CMK (cell line): ENCODE measurements at regions not wholly inside any gene's neighbourhood (a gene's known extent, or its start where the extent isn't known, plus 50 kb on each side); places are given as distances from the start of the nearest gene placed in this dataset.
A peak's percentile ranks its signal among the peaks of the same experiment; 100 is the strongest.
"Not testable (repeated sequence)": the region's sequence is repeated elsewhere in the genome, so short reads cannot be mapped to it uniquely, and the experiment has no call there.

Experiments used
- DNase-seq: peaks from one replicate; pipeline ENCODE4 v3.0.0-alpha.2; 2010; ENCODE audit warnings: low read depth

DNA sequence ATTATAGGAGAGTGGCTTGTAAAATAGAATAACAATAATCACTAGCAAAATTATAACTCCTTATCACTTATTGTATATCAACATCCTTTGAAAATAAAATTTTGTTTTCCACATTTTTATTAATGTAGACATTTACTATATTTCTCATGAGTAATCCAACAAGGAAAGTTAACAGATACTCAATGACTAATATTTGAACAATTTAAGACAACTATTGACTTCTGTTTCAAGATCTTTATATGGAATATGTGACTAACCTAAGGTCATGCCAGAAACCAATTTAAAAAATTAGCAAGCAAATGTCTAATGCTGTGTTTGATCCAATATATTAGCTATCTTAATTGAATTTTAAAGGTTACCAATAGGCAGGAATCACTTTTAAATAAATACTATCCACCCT is 638.5 kb upstream of the FLRT2 start:
- DNase-seq = no peak

DNA sequence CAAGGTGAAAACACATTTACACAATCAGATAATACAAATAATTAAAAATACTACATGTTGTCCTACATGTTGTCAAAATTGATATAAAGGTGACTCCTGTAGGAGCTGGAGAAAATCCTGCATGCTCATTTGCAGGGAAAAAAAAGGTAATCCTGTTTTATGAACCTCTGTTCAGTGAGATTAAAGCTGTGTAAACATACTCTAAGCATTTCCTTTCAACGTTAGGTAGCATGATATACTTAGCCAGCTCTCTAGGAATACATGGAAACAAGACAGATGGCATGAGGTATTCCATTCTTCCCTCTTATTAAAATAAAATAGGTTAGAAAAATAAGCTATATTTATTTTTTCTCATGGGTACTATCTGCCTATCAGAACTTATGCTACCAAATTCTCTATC is 635.7 kb upstream of the FLRT2 start:
- DNase-seq = no peak

DNA sequence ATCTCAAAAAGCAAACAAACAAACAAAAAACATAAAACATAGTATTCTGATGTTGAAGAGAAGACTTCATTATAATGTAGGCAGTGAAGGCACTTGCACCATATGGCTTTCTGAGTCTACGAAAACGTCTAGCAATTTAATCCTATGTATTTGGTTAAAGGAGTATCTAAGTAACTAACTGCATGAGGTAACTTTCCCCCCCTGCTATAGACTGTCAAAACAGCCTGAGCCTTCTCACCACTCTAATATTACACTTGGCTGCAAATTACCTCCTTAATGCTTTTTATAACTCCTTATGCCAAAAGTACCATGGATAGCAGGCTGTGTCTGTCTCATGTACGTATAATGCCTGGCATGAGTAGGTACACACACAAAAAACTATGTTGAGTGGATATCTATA is 607.6 kb upstream of the FLRT2 start:
- no peak for DNase-seq

DNA sequence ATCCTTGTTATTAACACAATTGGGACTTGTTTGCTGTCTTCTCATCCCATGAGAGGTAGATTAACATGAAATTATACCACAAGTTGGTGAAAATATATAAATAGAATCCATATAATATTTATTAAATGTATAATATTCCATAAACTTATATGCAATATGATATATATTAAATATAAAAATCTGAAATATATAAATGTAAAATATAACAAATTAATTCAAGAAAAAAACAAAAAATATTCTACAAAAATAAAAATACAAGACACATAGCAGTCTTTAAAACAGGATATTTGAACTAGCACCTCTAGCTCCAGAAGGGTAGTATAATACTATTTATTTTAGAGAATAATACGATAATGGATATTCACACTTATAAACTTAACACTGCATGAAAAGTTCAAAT is 603.3 kb upstream of the FLRT2 start:
- no peak for DNase-seq

DNA sequence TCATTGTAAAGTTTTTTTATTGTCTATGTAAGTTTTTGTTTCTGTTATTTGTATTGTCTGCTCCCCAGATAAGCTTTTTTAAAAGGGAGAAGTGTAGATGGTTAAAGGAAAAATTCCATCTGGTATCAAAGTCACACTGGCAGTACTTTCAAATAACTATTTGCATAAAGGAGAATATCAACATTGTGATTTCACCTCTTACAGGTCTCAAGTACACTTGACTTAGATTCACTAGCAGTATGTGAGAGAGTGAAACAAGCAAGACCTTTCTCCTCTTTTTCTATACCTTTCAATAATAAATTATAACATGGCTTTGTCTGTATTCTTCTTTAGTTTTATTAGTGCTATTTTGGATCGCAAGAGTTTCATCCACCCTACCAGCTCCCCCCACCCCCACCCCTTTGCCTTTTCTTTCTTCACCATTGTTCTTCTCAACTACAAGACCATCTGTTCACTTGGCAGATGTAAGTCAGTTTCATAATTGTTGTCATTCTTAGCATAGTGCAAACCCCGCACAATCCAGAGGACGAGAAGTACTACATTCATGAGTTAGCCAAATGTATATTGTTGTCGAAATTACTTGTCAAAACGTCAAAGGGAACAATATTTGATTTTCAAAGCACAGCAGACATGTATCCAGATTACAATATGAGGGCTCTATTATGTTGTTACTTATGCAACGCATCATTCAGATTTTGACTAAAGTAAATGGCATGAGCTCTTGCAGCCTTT is 602.7 kb upstream of the FLRT2 start:
- no peak for DNase-seq

DNA sequence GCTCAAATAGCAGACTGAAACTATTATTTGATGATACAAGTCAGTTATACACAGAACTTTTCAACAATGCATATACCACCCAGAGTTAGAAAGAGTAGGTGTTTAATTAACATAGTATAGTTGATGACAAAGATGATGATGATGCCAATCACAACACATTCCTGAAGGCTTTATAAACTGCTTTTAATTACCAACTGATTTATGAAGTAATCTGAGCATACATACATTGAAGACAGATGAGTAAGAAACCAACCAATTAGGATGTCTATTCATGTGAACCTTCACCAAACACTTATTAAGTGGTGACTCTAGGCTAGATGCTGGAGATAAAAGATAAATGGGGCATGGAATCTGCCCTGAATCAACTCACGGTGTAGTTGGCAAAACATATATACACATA is 600.9 kb upstream of the FLRT2 start:
- no peak for DNase-seq

DNA sequence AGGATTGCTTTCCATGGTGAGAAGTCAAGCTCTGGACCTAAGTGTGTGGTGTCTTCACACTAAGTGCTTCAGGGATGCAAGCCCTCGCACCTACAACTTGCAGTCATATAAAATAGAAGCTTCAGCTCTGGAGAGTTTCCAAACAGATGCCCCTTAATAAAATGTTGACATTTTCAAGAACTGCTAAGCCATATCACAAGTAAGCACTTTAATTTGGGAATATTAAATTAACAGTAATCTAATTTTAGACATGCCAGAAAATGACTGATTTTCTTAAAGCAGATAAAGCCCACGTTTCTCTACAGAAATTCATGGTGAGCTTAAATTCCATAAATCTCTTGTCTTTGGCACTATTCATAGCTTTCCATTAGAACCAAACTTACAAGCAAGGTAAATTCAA is 600.1 kb upstream of the FLRT2 start:
- DNase-seq = no peak

DNA sequence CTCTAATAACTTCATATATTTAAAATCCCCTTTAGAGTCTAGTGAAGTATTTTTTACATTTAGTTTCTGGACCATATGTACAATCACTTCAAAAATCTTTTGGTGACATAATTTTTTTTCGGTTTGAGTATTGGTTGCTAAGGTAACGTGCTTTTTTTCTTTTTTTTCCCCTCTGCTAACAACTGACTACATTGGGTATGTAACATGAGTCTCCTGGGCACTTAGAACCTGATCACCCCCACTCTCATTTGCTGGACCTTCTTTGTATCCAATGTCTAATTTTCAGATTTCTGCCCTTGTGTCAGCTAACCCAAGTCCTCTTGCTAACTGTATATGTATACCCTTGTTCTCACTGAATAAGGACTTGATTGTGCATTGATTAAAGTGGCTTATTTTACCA is 592.9 kb upstream of the FLRT2 start:
- DNase-seq = no peak

DNA sequence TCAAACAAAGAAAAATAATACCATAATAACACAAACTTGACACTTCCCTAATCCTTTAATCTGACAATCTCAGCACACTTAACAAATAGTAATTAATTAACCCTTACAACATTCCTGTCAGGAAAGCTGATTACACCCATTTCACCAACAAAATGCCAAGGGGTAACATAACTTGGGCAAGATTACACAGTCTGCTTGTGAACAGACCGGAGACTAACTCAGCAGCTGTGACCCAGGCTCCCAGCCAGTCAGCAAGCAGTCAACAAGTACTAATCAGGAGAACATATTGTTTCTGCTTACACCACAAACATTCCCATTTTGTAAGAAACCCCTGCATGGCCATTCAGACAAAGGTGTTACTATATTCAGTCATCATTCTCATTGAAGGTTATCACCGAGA is 592.5 kb upstream of the FLRT2 start:
- no peak for DNase-seq

DNA sequence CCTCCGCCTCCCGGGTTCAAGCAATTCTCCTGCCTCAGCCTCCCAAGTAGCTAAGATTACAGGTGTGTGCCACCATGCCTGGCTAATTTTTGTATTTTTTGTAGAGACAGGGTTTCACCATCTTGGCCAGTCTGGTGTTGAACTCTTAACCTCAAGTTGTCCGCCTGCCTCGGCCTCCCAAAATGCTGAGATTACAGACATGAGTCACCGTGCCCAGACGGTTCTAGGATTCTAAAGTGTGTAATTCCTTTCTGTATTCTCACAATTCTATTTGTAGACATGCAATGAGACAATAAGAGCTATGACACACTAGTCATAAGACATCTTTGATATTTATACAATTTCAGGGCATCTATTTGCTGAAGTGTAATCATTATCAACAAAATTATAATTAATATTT is 585.0 kb upstream of the FLRT2 start:
- not testable (repeated sequence) for DNase-seq

DNA sequence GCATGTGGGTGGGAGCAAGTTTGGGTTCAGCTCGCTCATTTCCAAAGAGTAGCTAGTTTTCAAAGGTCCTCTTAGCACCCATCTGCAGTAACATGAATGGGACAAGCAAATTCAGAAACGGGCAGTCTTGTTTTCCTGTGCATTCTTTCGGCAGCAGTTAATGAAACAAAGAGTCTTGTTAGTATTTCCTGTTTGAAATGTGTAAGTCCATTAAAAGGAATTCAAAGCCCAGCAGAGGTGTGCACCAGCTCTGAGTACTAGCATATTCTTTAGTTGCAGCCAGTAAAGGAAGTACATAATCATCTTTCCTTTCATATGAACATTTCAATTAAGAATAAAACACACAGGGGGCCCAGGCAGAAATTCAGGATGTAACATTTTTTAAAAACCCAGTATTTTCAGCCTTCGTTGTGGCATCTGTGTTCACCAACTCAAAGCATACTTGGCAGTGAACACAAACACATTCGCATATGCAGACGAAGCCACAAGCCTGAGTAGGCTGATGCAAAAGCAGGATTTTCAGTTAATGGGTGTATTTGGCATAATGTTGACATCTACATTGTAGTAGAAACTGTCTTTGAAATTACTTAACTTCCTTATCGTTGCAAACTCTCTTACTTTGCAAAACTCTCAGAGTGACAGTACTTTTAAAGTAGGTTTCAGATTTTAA is 570.0 kb upstream of the FLRT2 start:
- no peak for DNase-seq

DNA sequence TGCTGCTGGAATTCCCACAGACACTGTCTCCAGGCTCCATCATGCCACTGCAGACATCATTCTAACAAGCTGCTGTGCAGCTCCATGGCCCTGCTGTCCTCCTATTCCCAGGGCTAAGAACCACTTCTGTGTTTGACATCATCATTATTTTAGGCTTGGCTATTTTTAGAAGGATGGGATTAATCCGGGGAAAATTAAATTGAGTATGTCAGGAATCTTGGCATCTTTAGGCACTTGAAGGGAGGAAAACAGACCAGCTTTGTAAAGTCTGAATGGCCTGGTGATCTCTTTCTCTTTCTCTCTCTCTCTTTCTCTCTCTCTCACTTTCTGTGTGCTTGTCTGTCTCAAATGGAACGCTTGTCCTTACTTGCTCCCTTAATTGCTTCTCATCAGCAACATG is 568.3 kb upstream of the FLRT2 start:
- no peak for DNase-seq

DNA sequence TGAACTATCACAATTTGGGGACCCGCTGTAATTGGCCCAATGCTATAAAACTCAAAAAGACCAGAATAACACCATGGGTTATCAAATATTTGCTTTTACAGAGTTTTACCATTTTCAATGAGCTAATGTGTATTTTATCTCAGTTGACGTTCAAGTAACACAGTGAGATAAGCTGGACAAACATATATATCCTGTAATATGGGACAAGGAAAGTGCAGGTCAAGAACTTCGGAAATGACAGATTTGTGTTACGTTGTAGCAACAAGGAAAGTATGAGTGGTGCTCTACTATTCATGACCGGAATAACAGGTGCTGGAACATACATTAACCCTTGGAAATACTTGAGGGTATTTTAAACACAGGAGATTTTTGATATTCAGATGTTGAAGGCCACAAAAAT is 566.4 kb upstream of the FLRT2 start:
- no peak for DNase-seq

DNA sequence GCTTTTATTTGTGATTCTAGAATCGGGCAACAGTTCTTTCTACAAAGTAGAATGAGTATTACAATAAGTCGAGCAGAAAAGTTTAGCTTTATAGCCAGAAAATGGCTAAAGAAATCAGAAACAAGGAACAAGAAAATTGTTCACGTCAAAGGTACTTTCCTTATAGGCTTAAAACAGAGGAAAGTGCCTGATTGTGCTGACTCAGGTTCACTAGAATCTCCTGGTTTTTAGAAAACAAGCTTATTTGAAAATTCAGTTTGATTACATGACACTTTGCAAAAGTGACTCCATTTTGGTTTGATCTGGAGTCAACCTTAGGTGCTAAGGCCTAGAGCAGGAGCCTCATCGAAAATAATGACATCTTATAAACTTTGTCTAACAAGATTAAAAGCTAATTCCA is 564.7 kb upstream of the FLRT2 start:
- no peak for DNase-seq

DNA sequence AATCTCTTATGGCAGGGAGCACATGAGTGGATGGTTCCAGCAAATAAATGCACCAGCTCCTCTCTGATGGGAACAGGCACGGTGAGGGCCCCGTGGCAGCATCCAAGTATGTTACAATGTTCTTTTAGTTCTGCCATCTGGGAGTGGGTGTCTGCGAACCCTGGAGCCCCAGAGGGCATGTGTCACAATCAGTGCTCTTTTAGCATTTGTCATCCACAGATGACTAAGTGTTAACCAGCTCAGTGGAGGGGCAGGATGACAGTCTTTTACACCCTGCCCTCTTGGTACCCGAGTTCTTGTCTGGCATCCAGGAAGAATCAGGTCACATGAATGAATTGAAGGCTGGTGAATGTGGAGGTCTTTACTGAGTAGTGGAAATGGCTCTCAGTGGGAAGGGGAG is 560.4 kb upstream of the FLRT2 start:
- no peak for DNase-seq

DNA sequence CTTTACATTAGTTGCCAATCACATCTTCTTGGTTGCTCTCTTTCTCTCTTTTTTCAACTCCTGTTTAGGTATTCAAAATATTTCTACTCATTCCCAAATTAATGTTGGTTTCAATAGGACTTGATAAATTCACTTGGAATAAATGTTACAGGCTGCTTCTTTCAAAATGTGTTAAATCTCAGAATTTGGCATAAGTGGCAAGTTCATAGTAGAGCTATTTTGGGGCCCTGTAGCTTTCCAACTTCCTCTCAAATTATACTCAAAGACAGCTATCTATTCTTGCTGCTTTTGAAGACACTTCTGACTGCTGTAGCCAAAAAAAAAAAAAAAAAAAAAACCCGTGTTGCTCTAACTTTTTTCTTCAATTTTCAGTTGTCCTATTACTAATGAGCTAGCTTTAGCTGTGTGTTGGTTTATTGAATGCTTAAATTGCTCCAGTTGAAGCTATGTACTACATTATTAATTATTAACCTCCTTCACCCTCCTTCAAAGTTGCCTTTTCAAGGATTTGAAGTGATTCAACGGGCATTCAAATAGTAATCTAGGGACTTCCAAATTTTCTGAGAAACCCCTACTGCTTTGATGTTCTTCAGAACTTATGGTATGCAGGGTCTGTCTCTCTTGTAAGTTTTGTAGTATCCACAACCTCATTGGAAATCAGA is 554.6 kb upstream of the FLRT2 start:
- no peak for DNase-seq

DNA sequence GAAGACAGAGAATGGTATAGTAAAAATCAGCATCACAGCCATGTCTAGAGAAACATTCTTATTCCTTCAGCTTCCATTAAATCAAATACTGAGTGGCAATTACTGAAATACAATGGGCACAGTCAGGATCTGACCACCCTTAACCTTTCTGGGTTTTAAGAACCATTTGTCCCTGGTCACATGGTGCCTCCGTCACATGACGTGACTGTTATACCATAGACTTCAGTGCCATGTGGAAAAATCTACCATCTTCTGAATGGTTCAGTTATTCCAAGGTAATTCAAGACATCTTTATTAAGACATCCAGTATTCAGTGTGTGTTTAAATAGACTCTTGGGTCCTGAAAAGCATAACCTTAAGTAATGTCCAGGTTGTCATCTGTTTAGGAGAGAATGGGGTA is 553.1 kb upstream of the FLRT2 start:
- no peak for DNase-seq

DNA sequence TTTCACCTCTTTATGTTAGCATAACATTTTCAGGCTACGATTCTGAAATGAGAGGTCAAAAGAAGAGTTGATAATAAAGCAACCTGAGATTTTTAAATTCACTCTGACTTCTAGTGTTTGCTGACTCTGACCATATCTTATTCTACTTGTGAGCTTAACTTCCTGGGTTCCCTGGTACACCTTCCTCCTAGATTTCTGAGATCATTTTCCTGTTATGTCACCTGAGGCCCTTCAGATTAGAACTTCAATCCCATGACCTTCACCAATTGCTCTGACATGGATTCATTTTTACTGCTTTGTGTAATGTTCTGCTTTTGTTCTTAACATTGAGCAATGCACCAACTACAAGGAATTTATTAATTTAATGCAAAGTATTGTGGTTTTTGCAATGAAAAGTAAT is 542.9 kb upstream of the FLRT2 start:
- DNase-seq = no peak

DNA sequence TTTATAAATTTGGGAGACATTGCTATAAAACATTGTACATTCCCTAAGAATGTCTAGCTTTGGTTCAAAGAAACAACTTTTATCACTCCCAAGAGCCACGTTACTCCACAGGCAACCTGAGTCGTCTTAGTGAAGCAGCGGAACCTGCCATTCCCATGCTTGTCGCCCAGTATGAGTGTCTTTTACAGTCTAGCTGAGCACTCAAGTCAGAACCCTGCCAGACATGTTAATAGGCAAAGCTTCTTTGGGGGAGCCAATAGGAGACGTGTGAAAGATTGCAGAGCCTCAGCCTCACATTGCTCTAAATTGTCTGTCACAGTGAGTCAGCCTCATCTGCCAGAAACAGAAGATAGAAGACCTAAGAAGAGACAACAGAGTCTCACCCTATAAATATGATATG is 541.6 kb upstream of the FLRT2 start:
- no peak for DNase-seq

DNA sequence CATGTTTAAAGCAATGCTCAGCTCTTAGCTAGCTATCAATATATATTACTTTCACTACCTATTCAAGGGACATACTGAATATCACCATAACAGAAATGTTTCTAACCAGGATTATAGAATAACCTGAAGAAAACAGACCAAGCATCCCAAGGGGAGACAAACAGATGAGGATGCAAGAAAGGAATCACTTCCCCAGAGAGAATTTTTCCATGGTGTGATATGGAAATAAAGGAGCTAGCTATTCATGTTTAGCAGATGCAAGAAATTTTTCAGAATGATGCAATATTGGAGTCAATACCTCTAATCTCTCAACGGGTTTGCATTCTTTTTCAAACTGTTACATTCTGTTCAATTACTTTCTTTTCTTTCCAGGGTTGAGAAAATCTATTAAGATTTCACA is 538.9 kb upstream of the FLRT2 start:
- no peak for DNase-seq

DNA sequence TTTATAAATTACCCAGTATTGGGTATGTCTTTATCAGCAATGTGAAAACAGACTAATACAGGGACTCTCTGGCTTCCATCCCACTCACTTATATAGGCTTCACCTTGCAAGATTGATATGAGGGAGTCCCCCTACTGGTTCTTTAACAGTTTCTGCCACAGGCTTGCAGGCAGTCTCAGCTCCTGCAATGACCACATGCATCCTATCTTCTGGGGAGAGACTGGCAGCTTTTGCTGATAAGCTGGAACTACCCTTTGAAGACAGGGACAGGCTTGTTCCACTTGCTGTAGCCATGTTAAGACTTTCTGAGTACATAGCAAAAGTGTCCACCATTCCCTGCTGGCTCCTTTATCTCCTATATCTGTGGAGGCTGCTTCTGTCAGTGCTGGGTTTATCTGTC is 531.7 kb upstream of the FLRT2 start:
- DNase-seq = peak; percentile 26

DNA sequence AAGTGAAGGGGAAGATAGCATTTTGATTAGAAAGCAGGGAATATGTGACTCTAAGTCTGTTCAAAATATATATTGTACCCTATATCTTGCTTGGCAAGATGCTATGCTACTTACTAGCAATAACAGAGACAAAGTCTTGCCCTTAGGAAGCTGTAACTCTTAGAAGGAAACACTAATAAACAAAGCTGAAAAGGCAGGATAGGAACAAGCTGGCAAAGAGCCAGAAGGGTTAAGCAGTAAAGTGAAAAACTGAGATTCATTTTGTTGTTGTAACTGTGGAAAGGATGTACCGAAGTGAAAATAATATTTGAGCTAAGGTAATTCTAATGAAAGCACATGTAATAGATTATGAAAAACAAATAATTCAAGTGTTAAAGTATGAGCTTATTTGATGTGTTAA is 527.1 kb upstream of the FLRT2 start:
- DNase-seq = no peak

DNA sequence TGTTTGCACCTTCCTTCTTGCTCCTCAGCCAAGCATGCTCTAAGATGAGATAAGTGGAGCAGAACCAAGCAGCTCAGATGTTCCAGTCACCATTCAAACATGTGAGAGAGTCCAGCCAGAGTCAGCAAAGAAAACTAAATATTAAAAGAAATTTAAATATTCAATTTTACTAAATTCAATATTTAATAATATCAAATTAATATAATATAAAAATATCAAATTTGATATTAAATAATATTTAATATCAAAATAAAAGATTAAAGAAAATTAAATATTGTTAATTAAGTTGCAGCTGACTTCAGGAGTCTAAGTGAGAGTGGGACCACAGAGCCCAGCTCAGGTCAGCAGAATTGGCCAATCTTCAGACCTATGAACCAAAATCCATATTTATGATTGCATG is 526.1 kb upstream of the FLRT2 start:
- DNase-seq = no peak

DNA sequence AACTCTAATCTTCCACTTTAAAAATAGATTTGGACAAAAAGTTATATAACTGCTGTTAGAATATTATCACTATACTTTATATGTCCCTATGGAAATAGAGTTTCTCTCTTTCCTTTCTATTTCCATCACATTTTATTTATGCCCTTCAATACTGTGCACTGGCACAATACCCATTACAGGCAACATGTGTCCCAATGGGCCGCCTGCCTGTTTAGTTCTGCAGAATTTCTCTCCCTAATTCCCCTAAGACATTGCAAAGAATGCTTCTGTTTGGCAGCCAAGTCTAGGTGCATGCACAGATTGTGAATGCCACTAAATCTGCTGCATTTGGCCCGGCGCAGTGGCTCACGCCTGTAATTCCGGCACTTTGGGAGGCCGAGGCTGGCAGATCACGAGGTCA is 520.4 kb upstream of the FLRT2 start:
- no peak for DNase-seq
